ENCODE measurements at regions not wholly inside any gene's neighbourhood (a gene's known extent, or its start where the extent isn't known, plus 50 kb on each side); places are given as distances from the start of the nearest gene placed in this dataset.

DNA sequence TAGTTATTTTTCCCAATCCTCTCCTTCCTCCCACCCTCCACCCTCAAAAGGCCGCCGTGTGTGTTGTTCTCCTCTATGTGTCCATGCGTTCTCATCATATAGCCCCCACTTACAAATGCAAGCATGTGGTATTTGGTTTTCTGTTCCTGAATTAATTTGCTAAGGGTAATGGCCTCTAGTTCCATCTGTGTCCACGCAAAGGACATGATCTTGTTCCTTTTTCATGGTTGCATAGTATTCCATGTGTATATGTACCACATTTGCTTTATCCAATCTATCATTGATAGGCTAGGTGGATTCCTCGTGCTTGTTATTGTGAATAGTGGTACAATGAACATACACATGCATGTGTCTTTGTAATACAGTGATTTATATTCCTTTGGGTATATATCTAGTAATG, 1193.7 kb downstream of the RPA4 start:
- CTCF ChIA-PET, result no interaction called here
- no peak for DNase-seq (ENCODE audit: extremely low spot score)
- POLR2A ChIA-PET, result no interaction called here
- TF ChIP-seq SUZ12 (IDR thresholded peaks at IDR 0.05) (no peak), NFRKB (IDR thresholded peaks at IDR 0.05) (no peak), L3MBTL2 (conservative IDR thresholded peaks at IDR 0.05) (no peak), FOXA1 (IDR thresholded peaks at IDR 0.05) (no peak), FOXM1 (IDR thresholded peaks at IDR 0.05; ENCODE audit: borderline replicate concordance) (no peak), LEF1 (IDR thresholded peaks at IDR 0.05; ENCODE audit: borderline replicate concordance) (no peak), FOXK2 (IDR thresholded peaks at IDR 0.05) (no peak), ELF4 (IDR thresholded peaks at IDR 0.05) (no peak), HDGF (IDR thresholded peaks at IDR 0.05; ENCODE audit: borderline replicate concordance) (no peak), ZNF384 (IDR thresholded peaks at IDR 0.05) (no peak), ARNT (IDR thresholded peaks at IDR 0.05) (no peak), SP1 (IDR thresholded peaks at IDR 0.05) (no peak), CTBP1 (IDR thresholded peaks at IDR 0.05; ENCODE audit: borderline replicate concordance) (no peak)
- TF ChIP-seq, protein P1, sequence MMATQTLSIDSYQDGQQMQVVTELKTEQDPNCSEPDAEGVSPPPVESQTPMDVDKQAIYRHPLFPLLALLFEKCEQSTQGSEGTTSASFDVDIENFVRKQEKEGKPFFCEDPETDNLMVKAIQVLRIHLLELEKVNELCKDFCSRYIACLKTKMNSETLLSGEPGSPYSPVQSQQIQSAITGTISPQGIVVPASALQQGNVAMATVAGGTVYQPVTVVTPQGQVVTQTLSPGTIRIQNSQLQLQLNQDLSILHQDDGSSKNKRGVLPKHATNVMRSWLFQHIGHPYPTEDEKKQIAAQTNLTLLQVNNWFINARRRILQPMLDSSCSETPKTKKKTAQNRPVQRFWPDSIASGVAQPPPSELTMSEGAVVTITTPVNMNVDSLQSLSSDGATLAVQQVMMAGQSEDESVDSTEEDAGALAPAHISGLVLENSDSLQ (IDR thresholded peaks at IDR 0.05), result no peak

DNA sequence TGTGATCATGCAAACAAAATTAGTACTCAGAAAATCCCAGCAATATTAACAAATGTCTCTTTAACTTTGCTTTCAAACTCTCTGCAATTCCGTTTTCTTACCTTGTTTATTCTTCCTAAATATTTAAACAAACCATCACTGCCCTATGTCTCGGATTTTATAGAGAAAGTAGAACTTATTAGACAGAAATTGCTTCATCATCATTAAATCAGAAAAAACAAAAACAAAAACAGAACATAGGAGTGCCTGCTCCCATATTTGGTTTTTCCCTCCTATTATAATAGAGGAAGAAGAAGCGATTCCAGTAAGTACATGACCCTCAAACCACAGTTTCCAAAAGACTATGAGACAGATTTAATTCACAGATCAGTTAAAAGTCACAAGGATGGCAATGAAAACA, 1228.0 kb downstream of the RPA4 start:
- CTCF ChIA-PET, result no interaction called here
- POLR2A ChIA-PET, result no interaction called here

DNA sequence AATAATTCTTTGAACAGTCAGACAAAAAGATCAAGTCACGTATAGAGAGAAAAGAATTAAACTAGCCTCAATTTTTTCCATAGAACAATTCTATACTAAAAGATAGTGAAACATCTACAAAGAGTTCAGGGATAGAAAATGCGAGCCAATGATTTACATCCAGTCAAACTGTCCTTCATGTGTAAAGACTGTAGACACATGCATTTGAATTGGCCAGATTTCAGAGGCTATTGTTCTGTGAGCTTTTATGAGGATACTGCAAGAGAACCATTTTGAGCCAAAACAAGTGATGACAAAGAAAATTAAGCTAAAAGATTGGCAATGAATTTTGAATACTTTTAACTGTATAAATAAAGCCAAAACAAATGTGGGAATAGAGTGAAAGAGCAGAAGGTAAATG, 1230.3 kb downstream of the RPA4 start:
- TF ChIP-seq ZNF384 (IDR thresholded peaks at IDR 0.05) (no peak), BHLHE40 (IDR thresholded peaks at IDR 0.05; ENCODE audit: borderline replicate concordance) (no peak), HDGF (IDR thresholded peaks at IDR 0.05; ENCODE audit: borderline replicate concordance) (no peak), ELF4 (IDR thresholded peaks at IDR 0.05) (no peak), L3MBTL2 (conservative IDR thresholded peaks at IDR 0.05) (no peak), TARDBP (IDR thresholded peaks at IDR 0.05) (no peak), ARNT (IDR thresholded peaks at IDR 0.05) (no peak), FOXK2 (IDR thresholded peaks at IDR 0.05) (no peak), FOXM1 (IDR thresholded peaks at IDR 0.05; ENCODE audit: borderline replicate concordance) (no peak), LEF1 (IDR thresholded peaks at IDR 0.05; ENCODE audit: borderline replicate concordance) (no peak), SUZ12 (IDR thresholded peaks at IDR 0.05) (no peak)
- TF ChIP-seq, protein P1 (IDR thresholded peaks at IDR 0.05), result no peak
- DNase-seq (ENCODE audit: extremely low spot score), result no peak
- CTCF ChIA-PET, result no interaction called here
- POLR2A ChIA-PET, result no interaction called here

More for the DNA sequence above, 1228.0 kb downstream of the RPA4 start:
- no peak for TF ChIP-seq L3MBTL2 (conservative IDR thresholded peaks at IDR 0.05)
- no peak for TF ChIP-seq ELF4 (IDR thresholded peaks at IDR 0.05)
- TF ChIP-seq, protein P1 (IDR thresholded peaks at IDR 0.05), result no peak
- TF ChIP-seq ARNT (IDR thresholded peaks at IDR 0.05), result no peak
- TF ChIP-seq FOXA1 (IDR thresholded peaks at IDR 0.05), result no peak
- TF ChIP-seq FOXK2 (IDR thresholded peaks at IDR 0.05), result no peak
- no peak for TF ChIP-seq SP1 (IDR thresholded peaks at IDR 0.05)
- TF ChIP-seq HDGF (IDR thresholded peaks at IDR 0.05; ENCODE audit: borderline replicate concordance), result no peak
- no peak for TF ChIP-seq CTBP1 (IDR thresholded peaks at IDR 0.05; ENCODE audit: borderline replicate concordance)
- TF ChIP-seq TARDBP (IDR thresholded peaks at IDR 0.05), result no peak
- no peak for TF ChIP-seq BHLHE40 (IDR thresholded peaks at IDR 0.05; ENCODE audit: borderline replicate concordance)
- TF ChIP-seq ZNF384 (IDR thresholded peaks at IDR 0.05), result no peak
- no peak for TF ChIP-seq SUZ12 (IDR thresholded peaks at IDR 0.05)
- no peak for TF ChIP-seq FOXM1 (IDR thresholded peaks at IDR 0.05; ENCODE audit: borderline replicate concordance)
- no peak for TF ChIP-seq NFRKB (IDR thresholded peaks at IDR 0.05)
- TF ChIP-seq LEF1 (IDR thresholded peaks at IDR 0.05; ENCODE audit: borderline replicate concordance), result no peak
- no peak for DNase-seq (ENCODE audit: extremely low spot score)

DNA sequence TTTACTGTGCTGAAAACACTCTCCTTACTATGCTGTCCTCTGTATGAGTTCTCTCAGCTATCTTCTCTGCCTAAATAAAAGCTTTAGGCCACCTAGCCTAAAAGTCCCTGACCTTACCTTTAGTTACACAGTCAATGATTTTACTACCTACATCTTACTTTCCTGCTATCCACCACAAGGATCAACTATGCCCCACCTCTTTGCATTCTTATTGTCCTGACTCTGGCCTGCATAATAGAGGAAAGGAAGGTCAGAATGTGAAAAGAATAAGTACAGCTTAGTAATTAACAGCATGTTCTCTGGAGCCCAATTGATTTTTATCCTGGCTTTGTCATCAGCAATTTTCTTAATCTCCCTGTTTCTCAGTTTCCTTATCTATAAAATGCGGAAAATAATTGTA, 1257.8 kb downstream of the RPA4 start:
- no peak for DNase-seq (ENCODE audit: extremely low spot score)
- POLR2A ChIA-PET, result no interaction called here
- CTCF ChIA-PET, result no interaction called here
- TF ChIP-seq FOXA1 (IDR thresholded peaks at IDR 0.05), result no peak

DNA sequence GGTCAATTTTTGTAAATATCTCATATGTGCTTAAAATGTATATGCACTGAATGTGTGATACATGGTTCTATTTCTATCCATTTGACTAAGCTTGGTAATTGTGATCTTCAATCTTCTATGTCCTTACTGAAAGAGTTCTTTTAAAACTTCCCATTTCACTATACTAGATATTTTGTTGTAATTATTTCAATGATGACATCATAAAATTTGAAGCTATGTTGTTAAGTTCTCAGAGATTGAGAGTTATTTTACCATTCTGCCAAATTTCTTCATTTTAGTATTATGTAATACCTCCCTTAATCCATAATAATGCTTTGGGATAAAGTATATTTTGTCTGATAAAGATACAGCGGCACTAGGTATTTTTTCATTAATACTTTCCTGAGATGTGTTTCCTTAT, 1307.3 kb downstream of the RPA4 start:
- CTCF ChIA-PET, result no interaction called here
- POLR2A ChIA-PET, result no interaction called here
- no peak for DNase-seq (ENCODE audit: extremely low spot score)
- TF ChIP-seq TARDBP (IDR thresholded peaks at IDR 0.05) (no peak), NFRKB (IDR thresholded peaks at IDR 0.05) (no peak), SUZ12 (IDR thresholded peaks at IDR 0.05) (no peak), SP1 (IDR thresholded peaks at IDR 0.05) (no peak)

DNA sequence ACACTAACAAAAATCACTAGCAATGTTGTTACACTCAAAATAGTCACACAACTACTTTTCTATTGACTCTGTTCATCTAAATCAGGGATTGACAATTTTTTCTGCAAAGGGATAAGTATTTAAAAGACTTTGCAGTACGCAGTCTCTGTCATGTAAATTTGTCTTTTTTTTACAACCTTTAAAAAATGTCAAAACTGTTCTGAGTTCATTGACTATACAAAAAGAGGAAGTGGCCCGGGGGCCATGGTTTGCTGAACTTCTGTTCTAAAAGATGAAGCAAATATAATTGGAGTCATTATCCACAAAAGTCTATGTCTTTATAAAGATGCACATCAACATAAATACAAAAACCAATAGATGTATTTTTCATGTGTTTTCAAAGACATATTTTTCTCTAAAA, 1310.3 kb downstream of the RPA4 start:
- ChIA-PET CTCF (no interaction called here), POLR2A (no interaction called here)
- TF ChIP-seq NFRKB (IDR thresholded peaks at IDR 0.05) (no peak), L3MBTL2 (conservative IDR thresholded peaks at IDR 0.05) (no peak), FOXA1 (IDR thresholded peaks at IDR 0.05) (no peak)
- DNase-seq (ENCODE audit: extremely low spot score), result no peak

DNA sequence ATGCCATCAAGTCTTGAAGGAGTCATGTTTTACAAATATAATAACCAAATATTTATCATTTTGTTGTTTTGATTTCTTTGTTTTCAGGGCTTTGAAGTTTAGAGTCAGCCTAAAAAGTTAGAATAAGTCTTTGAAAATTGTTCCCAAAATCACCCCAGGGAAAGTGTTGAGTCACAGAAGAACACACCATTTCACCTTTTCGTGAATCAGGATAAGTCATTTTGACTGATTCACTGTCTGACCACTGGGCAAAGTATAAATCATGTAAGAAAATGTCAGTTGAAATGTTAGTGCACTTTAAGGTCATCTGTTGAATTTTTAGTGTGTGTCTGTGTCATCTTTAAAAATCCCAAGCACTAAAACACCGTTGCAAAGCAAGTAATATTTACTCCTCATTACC, 1320.1 kb downstream of the RPA4 start:
- POLR2A ChIA-PET, result no interaction called here
- CTCF ChIA-PET, result no interaction called here
- DNase-seq (ENCODE audit: extremely low spot score), result no peak
- no peak for TF ChIP-seq FOXM1 (IDR thresholded peaks at IDR 0.05; ENCODE audit: borderline replicate concordance)
- TF ChIP-seq ELF4 (IDR thresholded peaks at IDR 0.05), result no peak
- no peak for TF ChIP-seq SUZ12 (IDR thresholded peaks at IDR 0.05)
- TF ChIP-seq SP1 (IDR thresholded peaks at IDR 0.05), result no peak
- TF ChIP-seq FOXK2 (IDR thresholded peaks at IDR 0.05), result no peak
- no peak for TF ChIP-seq HDGF (IDR thresholded peaks at IDR 0.05; ENCODE audit: borderline replicate concordance)
- no peak for TF ChIP-seq LEF1 (IDR thresholded peaks at IDR 0.05; ENCODE audit: borderline replicate concordance)
- TF ChIP-seq TARDBP (IDR thresholded peaks at IDR 0.05), result no peak
- TF ChIP-seq, protein P1 (IDR thresholded peaks at IDR 0.05), result no peak
- TF ChIP-seq BHLHE40 (IDR thresholded peaks at IDR 0.05; ENCODE audit: borderline replicate concordance), result no peak
